ENCODE measurements at regions not wholly inside any gene's neighbourhood (a gene's known extent, or its start where the extent isn't known, plus 50 kb on each side); places are given as distances from the start of the nearest gene placed in this dataset.

GRCh38 chr4:13266687-13267086, 217.5 kb downstream of the RAB28 start:
- Histone ChIP-seq H3K27ac (ENCODE audit: extremely low read depth, low read depth, low read length) (no peak overlapping the region), H3K9me3 (ENCODE audit: control insufficient read depth, insufficient read depth, low read depth, low read length) (no peaks in the 10 kb centered on the region), H3K4me1 (ENCODE audit: control insufficient read depth, insufficient read depth, low read length) (no peaks in the 10 kb centered on the region), H3K4me3 (ENCODE audit: low read depth, low read length) (no peak overlapping the region), H3K36me3 (ENCODE audit: control insufficient read depth in 2 of 2, insufficient read depth in 1 of 2, low read length in 2 of 2) (no peaks in the 10 kb centered on the region)
- ChIA-PET CTCF (interaction anchor here (1.3 kb wide), 1 partner anchor 18 kb away, joined by 3 read pairs; no protein-coding TSS in a partner anchor), POLR2A (no interaction called here)
- TF ChIP-seq ZBTB21 (tag by site-specific recombination; IDR thresholded peaks at IDR 0.05) = no peak
- TF ChIP-seq ZNF138 (tag by site-specific recombination; IDR thresholded peaks at IDR 0.05; ENCODE audit: borderline replicate concordance) = no peak

GRCh38 chr4:13263967-13264525, 220.1 kb downstream of the RAB28 start:
- POLR2A ChIA-PET = no interaction called here
- Histone ChIP-seq H3K4me1 (ENCODE audit: control insufficient read depth, insufficient read depth, low read length) (no peaks in the 10 kb centered on the region), H3K4me3 (ENCODE audit: low read depth, low read length) (no peak overlapping the region), H3K9me3 (ENCODE audit: control insufficient read depth, insufficient read depth, low read depth, low read length) (no peaks in the 10 kb centered on the region), H3K27ac (ENCODE audit: extremely low read depth, low read depth, low read length) (no peak overlapping the region), H3K36me3 (ENCODE audit: control insufficient read depth in 2 of 2, insufficient read depth in 1 of 2, low read length in 2 of 2) (no peaks in the 10 kb centered on the region)
- CTCF ChIA-PET = interaction anchor here (1.3 kb wide), 1 partner anchor 15 kb away, joined by 6 read pairs; no protein-coding TSS in a partner anchor
- no peak for TF ChIP-seq PRDM10 (tag by site-specific recombination; IDR thresholded peaks at IDR 0.05)
- no peak for TF ChIP-seq ZNF768 (tag by site-specific recombination; IDR thresholded peaks at IDR 0.05)
- no peak for TF ChIP-seq ZNF302 (tag by site-specific recombination; IDR thresholded peaks at IDR 0.05; ENCODE audit: low read depth)
- no peak for TF ChIP-seq ZNF19 (tag by site-specific recombination; IDR thresholded peaks at IDR 0.05; ENCODE audit: low read depth)
- TF ChIP-seq ZNF513 (tag by site-specific recombination; IDR thresholded peaks at IDR 0.05) = no peak
- TF ChIP-seq ZNF280D (tag by site-specific recombination; IDR thresholded peaks at IDR 0.05) = no peak
- no peak for TF ChIP-seq ZNF362 (tag by site-specific recombination; IDR thresholded peaks at IDR 0.05)
- TF ChIP-seq ZNF426 (tag by site-specific recombination; IDR thresholded peaks at IDR 0.05) = no peak
- TF ChIP-seq GLIS2 (tag by site-specific recombination; IDR thresholded peaks at IDR 0.05) = no peak
- TF ChIP-seq MZF1 (tag by site-specific recombination; IDR thresholded peaks at IDR 0.05; ENCODE audit: borderline replicate concordance) = no peak
- no peak for TF ChIP-seq ZNF214 (tag by site-specific recombination; IDR thresholded peaks at IDR 0.05; ENCODE audit: borderline replicate concordance)
- no peak for TF ChIP-seq PBX3 (CRISPR knock-in tag; IDR thresholded peaks at IDR 0.05)
- TF ChIP-seq ZNF174 (tag by site-specific recombination; IDR thresholded peaks at IDR 0.05) = no peak
- TF ChIP-seq ZSCAN5A (tag by site-specific recombination; IDR thresholded peaks at IDR 0.05) = no peak
- TF ChIP-seq ZNF223 (tag by site-specific recombination; IDR thresholded peaks at IDR 0.05) = no peak
